ENCODE measurements at regions not wholly inside any gene's neighbourhood (a gene's known extent, or its start where the extent isn't known, plus 50 kb on each side); places are given as distances from the start of the nearest gene placed in this dataset.

GRCh38 chr4:13893211-13893610 is 265.7 kb upstream of the BOD1L1 start:
- Histone ChIP-seq H3K79me2 (ENCODE audit: low read length) (no peaks in the 10 kb centered on the region), H3F3A (ENCODE audit: insufficient read depth, low read length) (no peaks in the 10 kb centered on the region), H4K20me1 (ENCODE audit: insufficient read depth, low read length) (no peaks in the 10 kb centered on the region), H3K9me3 (replicated peaks; ENCODE audit: insufficient read depth, low read length) (no peaks in the 10 kb centered on the region), H3K4me3 (ENCODE audit: low read length) (no peak overlapping the region), H3K9ac (ENCODE audit: low read length) (no peak overlapping the region), H3K4me2 (ENCODE audit: low read depth, low read length) (no peak overlapping the region), H3K27me3 (replicated peaks; ENCODE audit: insufficient read depth, low read length) (no peaks in the 10 kb centered on the region), H2AFZ (ENCODE audit: low read length) (no peak overlapping the region), H3K27ac (ENCODE audit: low read length) (no peak overlapping the region), H3K36me3 (replicated peaks; ENCODE audit: insufficient read depth, low read length) (no peaks in the 10 kb centered on the region), H3K9me2 (replicated peaks; ENCODE audit: insufficient read depth, low read length) (no peaks in the 10 kb centered on the region), H3K4me1 (ENCODE audit: low read length) (no peaks in the 10 kb centered on the region)
- TF ChIP-seq EZH2phosphoT487 (IDR thresholded peaks at IDR 0.05; ENCODE audit: low read length) (no peak), CTCF (IDR thresholded peaks at IDR 0.05; ENCODE audit: low read length) (no peak), EZH2 (optimal IDR thresholded peaks at IDR 0.05; ENCODE audit: low read depth, low read length) (no peak)
- no peak for DNase-seq

DNA sequence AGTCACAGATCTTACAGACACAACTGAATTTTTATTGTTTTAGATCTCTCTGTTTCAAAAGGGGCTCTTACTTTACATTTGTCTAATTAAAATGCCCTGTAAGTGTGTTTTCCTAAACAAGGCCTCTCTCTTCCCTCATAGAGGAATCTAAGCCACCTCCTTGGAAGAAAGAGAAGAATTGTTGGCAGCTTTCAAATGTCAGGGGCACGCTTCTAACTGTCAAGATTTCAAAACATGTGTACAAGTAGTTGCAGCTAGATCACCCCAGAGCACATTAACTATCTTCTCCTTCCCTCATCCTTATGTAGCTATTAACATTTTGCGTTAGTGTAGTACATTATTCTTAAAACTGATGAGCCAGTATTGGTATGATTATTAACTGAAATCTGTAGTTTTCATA is 266.5 kb upstream of the BOD1L1 start:
- Histone ChIP-seq H3K27ac (ENCODE audit: low read length) (no peak overlapping the region), H4K20me1 (ENCODE audit: insufficient read depth, low read length) (no peaks in the 10 kb centered on the region), H3K4me3 (ENCODE audit: low read length) (no peak overlapping the region), H3K9ac (ENCODE audit: low read length) (no peak overlapping the region), H3K4me1 (ENCODE audit: low read length) (no peaks in the 10 kb centered on the region), H3F3A (ENCODE audit: insufficient read depth, low read length) (no peaks in the 10 kb centered on the region), H3K9me2 (replicated peaks; ENCODE audit: insufficient read depth, low read length) (no peaks in the 10 kb centered on the region), H3K4me2 (ENCODE audit: low read depth, low read length) (no peak overlapping the region), H3K9me3 (replicated peaks; ENCODE audit: insufficient read depth, low read length) (no peaks in the 10 kb centered on the region), H2AFZ (ENCODE audit: low read length) (no peak overlapping the region), H3K36me3 (replicated peaks; ENCODE audit: insufficient read depth, low read length) (no peaks in the 10 kb centered on the region), H3K79me2 (ENCODE audit: low read length) (no peaks in the 10 kb centered on the region), H3K27me3 (replicated peaks; ENCODE audit: insufficient read depth, low read length) (no peaks in the 10 kb centered on the region)
- TF ChIP-seq EZH2 (optimal IDR thresholded peaks at IDR 0.05; ENCODE audit: low read depth, low read length) (no peak), EZH2phosphoT487 (IDR thresholded peaks at IDR 0.05; ENCODE audit: low read length) (no peak), CTCF (IDR thresholded peaks at IDR 0.05; ENCODE audit: low read length) (no peak)
- no peak for DNase-seq

DNA sequence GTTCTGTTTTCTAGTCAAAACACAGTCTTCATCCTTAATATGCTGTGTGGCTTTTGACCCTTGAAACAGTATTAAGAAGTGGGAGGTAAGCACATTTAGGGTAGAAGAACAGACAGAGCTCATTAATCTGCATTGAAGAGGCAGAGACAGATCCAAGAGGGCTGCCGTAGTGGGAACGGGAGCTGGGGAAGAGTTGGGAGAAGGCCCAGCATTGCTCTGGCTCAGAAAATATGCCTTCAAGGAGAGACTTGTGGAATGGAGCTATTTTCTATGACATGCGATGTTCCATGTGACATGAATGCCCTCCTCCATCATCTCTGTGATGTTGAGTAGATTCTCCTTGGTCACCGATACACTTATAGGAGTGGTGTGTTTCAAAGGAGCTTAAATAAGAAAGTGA is 273.3 kb upstream of the BOD1L1 start:
- no peak overlapping the region for H3K4me2 ChIP-seq (ENCODE audit: low read depth, low read length)
- TF ChIP-seq EZH2 (optimal IDR thresholded peaks at IDR 0.05; ENCODE audit: low read depth, low read length), result no peak
- no peak for TF ChIP-seq EZH2phosphoT487 (IDR thresholded peaks at IDR 0.05; ENCODE audit: low read length)
- no peak for TF ChIP-seq CTCF (IDR thresholded peaks at IDR 0.05; ENCODE audit: low read length)
- H4K20me1 ChIP-seq (ENCODE audit: insufficient read depth, low read length), result no peaks in the 10 kb centered on the region
- H3K9me3 ChIP-seq (replicated peaks; ENCODE audit: insufficient read depth, low read length), result no peaks in the 10 kb centered on the region
- H2AFZ ChIP-seq (ENCODE audit: low read length), result no peak overlapping the region
- no peak overlapping the region for H3K27ac ChIP-seq (ENCODE audit: low read length)
- no peak for DNase-seq
- H3K79me2 ChIP-seq (ENCODE audit: low read length), result no peaks in the 10 kb centered on the region
- no peaks in the 10 kb centered on the region for H3K4me1 ChIP-seq (ENCODE audit: low read length)
- H3K4me3 ChIP-seq (ENCODE audit: low read length), result no peak overlapping the region
- no peak overlapping the region for H3K9ac ChIP-seq (ENCODE audit: low read length)
- H3F3A ChIP-seq (ENCODE audit: insufficient read depth, low read length), result no peaks in the 10 kb centered on the region
- H3K9me2 ChIP-seq (replicated peaks; ENCODE audit: insufficient read depth, low read length), result no peaks in the 10 kb centered on the region
- no peaks in the 10 kb centered on the region for H3K36me3 ChIP-seq (replicated peaks; ENCODE audit: insufficient read depth, low read length)
- H3K27me3 ChIP-seq (replicated peaks; ENCODE audit: insufficient read depth, low read length), result no peaks in the 10 kb centered on the region

Measured in MM.1S (cell line).